HUES64 (cell line): ENCODE measurements at regions not wholly inside any gene's neighbourhood (a gene's known extent, or its start where the extent isn't known, plus 50 kb on each side); places are given as distances from the start of the nearest gene placed in this dataset.
"Not testable (repeated sequence)": the region's sequence is repeated elsewhere in the genome, so short reads cannot be mapped to it uniquely, and the experiment has no call there.

Experiments
- H3K27ac ChIP-seq: 2 replicates; pipeline ENCODE4 v1.7.0; 2013; ENCODE audit warnings: low read depth, low read length, inconsistent platforms
- H3K27me3 ChIP-seq: 2 replicates; pipeline ENCODE4 v1.6.1; 2013; ENCODE audit warnings: mild to moderate bottlenecking, low read length; ENCODE audit not compliant: insufficient read depth
- H3K36me3 ChIP-seq: 2 replicates; pipeline ENCODE4 v1.6.1; 2013; ENCODE audit warnings: mild to moderate bottlenecking, low read length; ENCODE audit not compliant: insufficient read depth
- H3K4me1 ChIP-seq: 2 replicates; pipeline ENCODE4 v1.6.1; 2013; ENCODE audit warnings: mild to moderate bottlenecking, low read length, moderate library complexity; ENCODE audit not compliant: insufficient read depth
- H3K4me3 ChIP-seq: 2 replicates; pipeline ENCODE4 v1.5.1; 2013; ENCODE audit warnings: mild to moderate bottlenecking, low read length, moderate library complexity
- H3K9ac ChIP-seq: 2 replicates; pipeline ENCODE4 v1.6.1; 2013; ENCODE audit warnings: mild to moderate bottlenecking, low read depth, low read length
- H3K9me3 ChIP-seq: 2 replicates; pipeline ENCODE4 v1.6.1; 2013; ENCODE audit warnings: low read depth, low read length; ENCODE audit not compliant: insufficient read depth
- WGBS: fragments of 150-250, 120-280 bp; methylation state at CpG from one replicate; pipeline ENCODE4 v1.1.7; 2013; ENCODE audit warnings: missing lambda C conversion rate; 5-methylcytosine and 5-hydroxymethylcytosine counted together

- Histone ChIP-seq H3K27me3 (no peaks in the 10 kb centered on the region), H3K27ac (no peak overlapping the region), H3K9me3 (no peaks in the 10 kb centered on the region), H3K9ac (no peak overlapping the region), H3K4me3 (no peak overlapping the region), H3K36me3 (no peaks in the 10 kb centered on the region), H3K4me1 (0 out of 2 replicates have a peak, but pooled peaks cover 7% of the 10 kb centered on the region)
- WGBS, result 79% methylated on average over 11 of the region's 11 CpGs
Measured at GRCh38 chr11:109046284-109046992, 375.6 kb upstream of the C11orf87 start.

DNA sequence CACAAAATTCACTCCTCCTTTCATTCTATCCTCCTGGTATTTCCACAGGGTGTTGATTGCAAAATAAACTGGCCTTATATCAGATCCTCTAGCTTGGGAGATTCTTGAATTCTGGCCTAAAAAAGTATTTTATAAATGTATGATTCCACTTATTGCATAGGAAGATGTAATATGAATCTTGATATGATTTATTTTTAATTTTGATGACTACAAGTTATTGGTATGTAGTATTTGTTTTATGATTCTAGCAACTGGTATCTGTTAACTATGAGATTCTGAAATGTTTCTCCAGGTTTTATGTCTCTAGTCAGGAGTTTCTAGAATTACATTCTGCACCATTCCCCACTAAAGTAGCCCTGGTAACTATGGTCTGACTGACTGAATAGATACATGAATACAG is 373.9 kb upstream of the C11orf87 start:
- no peak overlapping the region for H3K9ac ChIP-seq
- H3K4me1 ChIP-seq, result 0 out of 2 replicates have a peak, but pooled peaks cover 7% of the 10 kb centered on the region
- H3K27ac ChIP-seq, result no peak overlapping the region
- no peaks in the 10 kb centered on the region for H3K36me3 ChIP-seq
- H3K27me3 ChIP-seq, result no peaks in the 10 kb centered on the region
- H3K4me3 ChIP-seq, result no peak overlapping the region
- H3K9me3 ChIP-seq, result no peaks in the 10 kb centered on the region

- H3K4me1 ChIP-seq, result 0 out of 2 replicates have a peak, but pooled peaks cover 6% of the 10 kb centered on the region
- H3K27ac ChIP-seq, result no peak overlapping the region
- no peaks in the 10 kb centered on the region for H3K36me3 ChIP-seq
- H3K9ac ChIP-seq, result no peak overlapping the region
- no peak overlapping the region for H3K4me3 ChIP-seq
- WGBS, result 81% methylated on average over 3 of the region's 3 CpGs
- H3K9me3 ChIP-seq, result no peaks in the 10 kb centered on the region
- no peaks in the 10 kb centered on the region for H3K27me3 ChIP-seq
Measured at GRCh38 chr11:109051200-109051599, 370.8 kb upstream of the C11orf87 start.

DNA sequence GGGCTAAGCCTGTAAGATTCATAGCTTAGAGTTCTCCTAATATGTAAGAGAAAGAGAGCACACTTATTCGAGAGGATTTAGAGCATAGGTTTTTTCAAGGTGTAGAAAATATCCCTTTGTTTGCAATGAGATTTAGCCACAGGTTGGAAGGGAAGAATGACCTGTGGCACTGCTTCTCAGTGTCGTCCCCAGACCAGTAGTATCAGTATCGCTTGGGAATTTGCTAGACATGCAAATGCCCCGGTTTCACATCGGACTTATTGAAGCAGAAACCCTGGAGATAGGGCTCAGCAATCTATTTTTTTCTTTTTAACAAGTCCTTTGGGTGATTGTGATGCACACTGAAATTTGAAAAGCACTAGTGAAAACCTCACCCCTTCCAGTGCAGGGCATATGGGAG is 362.6 kb upstream of the C11orf87 start:
- H3K36me3 ChIP-seq, result no peaks in the 10 kb centered on the region
- no peaks in the 10 kb centered on the region for H3K9me3 ChIP-seq
- no peak overlapping the region for H3K4me3 ChIP-seq
- no peaks in the 10 kb centered on the region for H3K4me1 ChIP-seq
- H3K27ac ChIP-seq, result no peak overlapping the region
- peaks cover 40% of the 10 kb centered on the region for H3K27me3 ChIP-seq
- WGBS, result 88% methylated on average over 5 of the region's 5 CpGs
- no peak overlapping the region for H3K9ac ChIP-seq

- H3K4me3 ChIP-seq, result no peak overlapping the region
- WGBS, result 94% methylated on average over 1 of the region's 1 CpG
- H3K36me3 ChIP-seq, result no peaks in the 10 kb centered on the region
- no peaks in the 10 kb centered on the region for H3K9me3 ChIP-seq
- no peak overlapping the region for H3K9ac ChIP-seq
- no peaks in the 10 kb centered on the region for H3K4me1 ChIP-seq
- H3K27ac ChIP-seq, result no peak overlapping the region
- peaks cover 40% of the 10 kb centered on the region for H3K27me3 ChIP-seq
Measured at GRCh38 chr11:109061394-109061793, 360.6 kb upstream of the C11orf87 start.

GRCh38 chr11:109062445-109062844 is 359.5 kb upstream of the C11orf87 start:
- Histone ChIP-seq H3K4me1 (no peaks in the 10 kb centered on the region), H3K9me3 (no peaks in the 10 kb centered on the region), H3K27me3 (peaks cover 30% of the 10 kb centered on the region), H3K4me3 (no peak overlapping the region), H3K27ac (no peak overlapping the region), H3K36me3 (no peaks in the 10 kb centered on the region), H3K9ac (no peak overlapping the region)
- 93% methylated on average over 2 of the region's 2 CpGs for WGBS

GRCh38 chr11:109062871-109063270 is 359.1 kb upstream of the C11orf87 start:
- H3K4me3 ChIP-seq, result no peak overlapping the region
- no peaks in the 10 kb centered on the region for H3K36me3 ChIP-seq
- WGBS, result 91% methylated on average over 2 of the region's 2 CpGs
- H3K9ac ChIP-seq, result no peak overlapping the region
- H3K27ac ChIP-seq, result no peak overlapping the region
- H3K9me3 ChIP-seq, result no peaks in the 10 kb centered on the region
- no peaks in the 10 kb centered on the region for H3K4me1 ChIP-seq
- H3K27me3 ChIP-seq, result peaks cover 25% of the 10 kb centered on the region

DNA sequence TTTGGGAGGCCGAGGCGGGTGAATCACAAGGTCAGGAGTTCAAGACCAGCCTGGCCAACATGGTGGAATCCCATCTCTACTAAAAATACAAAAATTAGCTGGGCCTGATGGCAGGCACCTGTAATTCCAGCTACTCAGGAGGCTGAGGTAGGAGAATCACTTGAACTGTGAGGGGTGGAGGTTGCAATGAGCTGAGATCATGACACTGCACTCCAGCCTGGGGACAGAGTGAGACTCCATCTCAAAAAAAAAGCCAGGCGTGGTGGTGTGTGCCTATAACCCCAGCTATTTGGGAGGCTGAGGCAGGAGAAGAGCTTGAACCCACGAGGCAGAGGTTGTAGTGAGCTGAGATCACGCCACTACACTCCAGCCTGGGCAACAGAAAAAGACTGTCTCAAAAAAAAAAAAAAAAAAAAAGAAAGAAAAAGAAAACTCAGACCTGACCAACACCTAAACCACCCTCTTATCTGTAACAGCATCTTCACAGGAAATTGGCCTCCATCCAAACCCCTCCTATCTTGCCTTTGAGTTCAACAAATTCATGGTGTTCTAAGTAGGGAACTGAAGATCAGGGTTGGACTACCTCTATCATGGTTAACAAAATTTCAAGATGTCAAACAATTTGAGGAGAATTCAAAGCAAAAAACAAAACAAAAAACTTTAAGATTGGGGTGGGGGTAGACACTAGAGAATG is 357.2 kb upstream of the C11orf87 start:
- H3K27ac ChIP-seq, H3K9ac ChIP-seq, H3K4me1 ChIP-seq, H3K4me3 ChIP-seq, H3K9me3 ChIP-seq, H3K27me3 ChIP-seq, H3K36me3 ChIP-seq: not testable (repeated sequence)
- 91% methylated on average over 4 of the region's 5 CpGs for WGBS

DNA sequence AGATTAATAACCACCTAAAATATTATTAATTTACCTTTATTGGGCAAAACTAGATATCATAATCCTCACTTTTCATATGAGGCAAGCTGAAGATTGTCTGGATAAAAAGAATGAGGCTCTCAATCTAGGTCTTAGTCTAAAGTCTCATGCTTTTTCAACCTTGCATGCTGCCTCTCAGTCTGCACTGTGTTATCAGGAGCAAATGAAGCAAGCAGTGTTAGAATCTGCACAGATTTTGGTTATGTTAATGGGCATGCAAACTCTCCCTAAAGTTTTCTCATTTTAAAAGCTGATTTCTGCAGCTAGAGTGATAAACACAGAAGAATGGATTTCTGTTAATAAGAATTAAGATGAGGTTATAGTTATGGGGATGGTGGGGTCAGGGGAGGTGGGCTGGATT is 350.7 kb upstream of the C11orf87 start:
- Histone ChIP-seq H3K4me3 (no peak overlapping the region), H3K9ac (no peak overlapping the region), H3K9me3 (0 out of 2 replicates have a peak, but pooled peaks cover 7% of the 10 kb centered on the region), H3K4me1 (no peaks in the 10 kb centered on the region), H3K27ac (no peak overlapping the region), H3K27me3 (no peaks in the 10 kb centered on the region), H3K36me3 (no peaks in the 10 kb centered on the region)

DNA sequence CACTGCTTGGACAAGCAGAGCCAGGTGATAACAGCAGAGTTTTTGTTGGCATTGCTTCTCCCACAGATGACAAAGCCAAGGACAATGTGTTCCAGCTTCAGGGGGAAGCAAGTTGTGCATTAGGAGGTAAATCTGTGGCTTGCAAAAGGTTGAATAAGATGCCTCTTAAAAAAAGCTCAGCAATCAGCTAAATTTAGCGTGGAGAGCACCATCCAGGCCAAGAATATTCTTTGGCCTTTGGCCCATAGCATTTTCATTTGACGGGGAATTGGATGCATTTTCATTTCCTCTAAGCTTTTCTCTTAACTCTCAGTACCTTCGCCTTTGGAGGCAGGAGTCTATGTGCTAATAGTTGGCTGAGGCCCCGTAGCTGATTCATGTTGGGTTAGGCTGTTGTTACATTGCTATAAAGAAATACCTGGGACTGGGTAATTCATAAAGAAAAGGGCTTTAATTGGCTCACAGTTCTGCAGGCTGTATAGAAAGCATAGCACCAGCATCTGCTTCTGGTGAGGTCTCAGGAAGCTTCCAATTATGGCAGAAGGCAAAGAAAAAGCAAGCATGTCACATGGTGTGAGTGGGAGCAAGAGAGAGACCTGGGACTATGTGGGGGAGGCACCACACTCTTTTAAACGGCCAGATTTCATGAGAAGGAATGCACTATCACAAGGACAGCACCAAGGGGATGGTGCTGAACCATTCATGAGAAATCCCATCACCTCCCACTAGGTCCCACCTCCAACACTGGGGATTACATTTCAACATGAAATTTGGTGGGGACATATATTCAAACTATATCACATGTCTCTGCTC is 350.1 kb upstream of the C11orf87 start:
- Histone ChIP-seq H3K27me3 (no peaks in the 10 kb centered on the region), H3K4me1 (no peaks in the 10 kb centered on the region), H3K4me3 (no peak overlapping the region), H3K9me3 (0 out of 2 replicates have a peak, but pooled peaks cover 7% of the 10 kb centered on the region), H3K36me3 (no peaks in the 10 kb centered on the region), H3K27ac (no peak overlapping the region), H3K9ac (no peak overlapping the region)
- WGBS, result 95% methylated on average over 5 of the region's 5 CpGs
